Keratinocyte (primary cell): ENCODE measurements at regions not wholly inside any gene's neighbourhood (a gene's known extent, or its start where the extent isn't known, plus 50 kb on each side); places are given as distances from the start of the nearest gene placed in this dataset.

Experiments used
- DNase-seq: peaks from one replicate; pipeline ENCODE4 v3.0.0-alpha.2; 2011; ENCODE audit warnings: low read depth, missing footprints, low spot score
- FAIRE-seq: peaks from 2 replicates; lab custom pipeline; 2011; peaks lifted over from hg19 to GRCh38; lab: Jason Lieb, UNC
- H2AFZ ChIP-seq: 2 replicates; pipeline ENCODE4 v1.6.0; 2012; ENCODE audit warnings: low read length, control low read depth, inconsistent platforms; ENCODE audit not compliant: control insufficient read depth
- H3K27ac ChIP-seq: 2 replicates; pipeline ENCODE4 v1.5.1; 2011; ENCODE audit warnings: low read length; ENCODE audit not compliant: control insufficient read depth, insufficient read depth
- H3K27me3 ChIP-seq: 3 replicates; pipeline ENCODE4 v1.6.0; 2011; ENCODE audit warnings: low read length; ENCODE audit not compliant: control insufficient read depth, insufficient read depth; ENCODE audit errors: extremely low read depth
- H3K36me3 ChIP-seq, 2 experiments: 2 replicates in 1 of 2; 3 replicates in 1 of 2; pipeline ENCODE4 v1.5.1; 2011; ENCODE audit warnings: low read length in 2 of 2, mild to moderate bottlenecking in 1 of 2; ENCODE audit not compliant: control insufficient read depth in 2 of 2, insufficient read depth in 2 of 2; ENCODE audit errors: extremely low read depth in 1 of 2
- H3K4me1 ChIP-seq: 3 replicates; pipeline ENCODE4 v1.5.1; 2011; ENCODE audit warnings: low read length; ENCODE audit not compliant: control insufficient read depth, insufficient read depth; ENCODE audit errors: extremely low read depth
- H3K4me2 ChIP-seq: 3 replicates; pipeline ENCODE4 v1.6.0; 2011; ENCODE audit warnings: low read depth, low read length; ENCODE audit not compliant: control insufficient read depth, insufficient read depth; ENCODE audit errors: extremely low read depth
- H3K4me3 ChIP-seq, 3 experiments: fragments of 200-600 bp in 1 of 3; sonication (generic) in 1 of 3; 2 replicates in 2 of 3; 3 replicates in 1 of 3; pipeline ENCODE4 v1.5.1; 2011 to 2016; ENCODE audit warnings: low read length in 3 of 3, mild to moderate bottlenecking in 3 of 3, control low read depth in 2 of 3, inconsistent platforms in 1 of 3, low read depth in 1 of 3, mixed read lengths in 1 of 3, mixed run types in 1 of 3, moderate library complexity in 1 of 3; ENCODE audit not compliant: control insufficient read depth in 2 of 3, insufficient read depth in 2 of 3; ENCODE audit errors: extremely low read depth in 1 of 3
- H3K79me2 ChIP-seq: 2 replicates; pipeline ENCODE4 v1.6.0; 2012; ENCODE audit warnings: low read length; ENCODE audit not compliant: control insufficient read depth, insufficient read depth
- H3K9ac ChIP-seq: 3 replicates; pipeline ENCODE4 v1.6.0; 2011; ENCODE audit warnings: low read length; ENCODE audit not compliant: control insufficient read depth, insufficient read depth; ENCODE audit errors: extremely low read depth
- H3K9me1 ChIP-seq: 3 replicates; pipeline ENCODE4 v1.6.0; 2011; ENCODE audit warnings: low read length; ENCODE audit not compliant: control insufficient read depth, insufficient read depth; ENCODE audit errors: extremely low read depth
- H3K9me3 ChIP-seq: 2 replicates; pipeline ENCODE4 v1.5.1; 2012; ENCODE audit warnings: low read depth, low read length; ENCODE audit not compliant: control insufficient read depth
- H4K20me1 ChIP-seq: 3 replicates; pipeline ENCODE4 v1.6.0; 2011; ENCODE audit warnings: low read length; ENCODE audit not compliant: control insufficient read depth, insufficient read depth; ENCODE audit errors: extremely low read depth
- CTCF ChIP-seq, 3 experiments: IDR thresholded peaks in 1 of 3; conservative IDR thresholded peaks in 1 of 3; optimal IDR thresholded peaks in 1 of 3; 2 replicates in 2 of 3; 3 replicates in 1 of 3; pipeline versions ENCODE3 to v1.5.1; 2011; ENCODE audit warnings: low read length in 3 of 3, mild to moderate bottlenecking in 3 of 3, moderate library complexity in 2 of 3, control low read depth in 1 of 3, inconsistent platforms in 1 of 3; ENCODE audit not compliant: insufficient read depth in 2 of 3; ENCODE audit errors: extremely low read depth in 1 of 3
- EZH2 ChIP-seq: IDR thresholded peaks from one replicate; pipeline ENCODE4 v1.6.1; 2012; ENCODE audit warnings: inconsistent platforms, mild to moderate bottlenecking, low read length, moderate library complexity
- dilution Hi-C: fragments of 300-500 bp; cut with MboI; formaldehyde crosslinking; loops from one replicate; pipeline ENCODE4 v1.7.0; 2020; ENCODE audit warnings: low sequenced_read_pairs; ENCODE audit not compliant: extremely low pct_ligation_motif_present

GRCh38 chr17:72315122-72315913 lies 194.5 kb downstream of the SOX9 start:
- H3K27ac ChIP-seq = no peak overlapping the region
- H3K9ac ChIP-seq = no peak overlapping the region
- dilution Hi-C loops = no loop called here
- TF ChIP-seq CTCF (optimal IDR thresholded peaks at IDR 0.05 in 1 of 3, IDR thresholded peaks at IDR 0.05 in 1 of 3, conservative IDR thresholded peaks at IDR 0.05 in 1 of 3; ENCODE audit: extremely low read depth in 1 of 3, insufficient read depth in 2 of 3, low read length in 3 of 3) (no peak), EZH2 (no peak)
- no peaks in the 10 kb centered on the region for H3K9me3 ChIP-seq
- peaks cover 7% of the 10 kb centered on the region for H3K27me3 ChIP-seq
- H3K4me1 ChIP-seq = no peaks in the 10 kb centered on the region
- no peak overlapping the region for H3K4me3 ChIP-seq
- no peak for DNase-seq
- FAIRE-seq = no peak
- no peak overlapping the region for H3K4me2 ChIP-seq
- no peaks in the 10 kb centered on the region for H3K9me1 ChIP-seq
- no peak overlapping the region for H2AFZ ChIP-seq
- H3K79me2 ChIP-seq = no peaks in the 10 kb centered on the region
- no peaks in the 10 kb centered on the region for H3K36me3 ChIP-seq
- H4K20me1 ChIP-seq = no peaks in the 10 kb centered on the region

GRCh38 chr17:72318131-72318530 lies 197.3 kb downstream of the SOX9 start:
- TF ChIP-seq EZH2 = no peak
- TF ChIP-seq CTCF (optimal IDR thresholded peaks at IDR 0.05 in 1 of 3, IDR thresholded peaks at IDR 0.05 in 1 of 3, conservative IDR thresholded peaks at IDR 0.05 in 1 of 3; ENCODE audit: extremely low read depth in 1 of 3, insufficient read depth in 2 of 3, low read length in 3 of 3) = no peak
- peaks cover 7% of the 10 kb centered on the region for H3K27me3 ChIP-seq
- H4K20me1 ChIP-seq = no peaks in the 10 kb centered on the region
- H3K79me2 ChIP-seq = no peaks in the 10 kb centered on the region
- H2AFZ ChIP-seq = no peak overlapping the region
- H3K27ac ChIP-seq = no peak overlapping the region
- H3K9ac ChIP-seq = no peak overlapping the region
- H3K4me2 ChIP-seq = no peak overlapping the region
- FAIRE-seq = no peak
- H3K4me3 ChIP-seq = no peak overlapping the region
- no peaks in the 10 kb centered on the region for H3K36me3 ChIP-seq
- DNase-seq = no peak
- H3K9me1 ChIP-seq = no peaks in the 10 kb centered on the region
- no peaks in the 10 kb centered on the region for H3K4me1 ChIP-seq
- dilution Hi-C loops = no loop called here
- H3K9me3 ChIP-seq = no peaks in the 10 kb centered on the region
